ENCODE measurements at regions not wholly inside any gene's neighbourhood (a gene's known extent, or its start where the extent isn't known, plus 50 kb on each side); places are given as distances from the start of the nearest gene placed in this dataset.

GRCh38 chr7:120039138-120039537, 233.8 kb upstream of the KCND2 start:
- H3K27me3 Mint-ChIP-seq: no peaks in the 10 kb centered on the region
- H3K4me1 Mint-ChIP-seq (ENCODE audit: unreplicated experiment): no peaks in the 10 kb centered on the region
- TF ChIP-seq CTCF (conservative IDR thresholded peaks at IDR 0.05): no peak
- no peaks in the 10 kb centered on the region for H3K36me3 Mint-ChIP-seq
- H3K27ac Mint-ChIP-seq: no peak overlapping the region
- no peak overlapping the region for H3K4me3 Mint-ChIP-seq
- no peak for DNase-seq (ENCODE audit: extremely low spot score, unreplicated experiment)
- peaks cover 5% of the 10 kb centered on the region for H3K9me3 Mint-ChIP-seq

GRCh38 chr7:120041798-120042197, 231.2 kb upstream of the KCND2 start:
- H3K9me3 Mint-ChIP-seq: peaks cover 5% of the 10 kb centered on the region

GRCh38 chr7:120043250-120043649, 229.7 kb upstream of the KCND2 start:
- no peak overlapping the region for H3K4me3 Mint-ChIP-seq
- H3K4me1 Mint-ChIP-seq (ENCODE audit: unreplicated experiment): no peaks in the 10 kb centered on the region
- no peak overlapping the region for H3K27ac Mint-ChIP-seq
- no peaks in the 10 kb centered on the region for H3K27me3 Mint-ChIP-seq
- H3K36me3 Mint-ChIP-seq: no peaks in the 10 kb centered on the region
- peaks cover 5% of the 10 kb centered on the region for H3K9me3 Mint-ChIP-seq
- TF ChIP-seq CTCF (conservative IDR thresholded peaks at IDR 0.05): no peak
- DNase-seq (ENCODE audit: extremely low spot score, unreplicated experiment): no peak

More at GRCh38 chr7:120041798-120042197, 231.2 kb upstream of the KCND2 start:
- no peaks in the 10 kb centered on the region for H3K27me3 Mint-ChIP-seq
- no peak for TF ChIP-seq CTCF (conservative IDR thresholded peaks at IDR 0.05)
- no peak overlapping the region for H3K4me3 Mint-ChIP-seq
- H3K4me1 Mint-ChIP-seq (ENCODE audit: unreplicated experiment): no peaks in the 10 kb centered on the region
- no peak overlapping the region for H3K27ac Mint-ChIP-seq
- no peak for DNase-seq (ENCODE audit: extremely low spot score, unreplicated experiment)
- no peaks in the 10 kb centered on the region for H3K36me3 Mint-ChIP-seq

- no peak for TF ChIP-seq CTCF (conservative IDR thresholded peaks at IDR 0.05)
- H3K4me3 Mint-ChIP-seq: peak overlapping the region; percentile 70
- DNase-seq (ENCODE audit: extremely low spot score, unreplicated experiment): no peak
- H3K27ac Mint-ChIP-seq: peak overlapping the region; percentile 94
- H3K27me3 Mint-ChIP-seq: no peaks in the 10 kb centered on the region
- H3K9me3 Mint-ChIP-seq: no peaks in the 10 kb centered on the region
- no peaks in the 10 kb centered on the region for H3K36me3 Mint-ChIP-seq
- peaks cover 14% of the 10 kb centered on the region for H3K4me1 Mint-ChIP-seq (ENCODE audit: unreplicated experiment)
Observed at GRCh38 chr7:120052884-120053382, 220.0 kb upstream of the KCND2 start.

- TF ChIP-seq CTCF (conservative IDR thresholded peaks at IDR 0.05): no peak
- Mint-ChIP-seq H3K27me3 (no peaks in the 10 kb centered on the region), H3K36me3 (no peaks in the 10 kb centered on the region), H3K9me3 (no peaks in the 10 kb centered on the region), H3K4me1 (ENCODE audit: unreplicated experiment) (peaks cover 14% of the 10 kb centered on the region), H3K27ac (peak overlapping the region; percentile 94), H3K4me3 (peak overlapping the region; percentile 70)
- DNase-seq (ENCODE audit: extremely low spot score, unreplicated experiment): no peak
Observed at GRCh38 chr7:120053390-120053961, 219.5 kb upstream of the KCND2 start.
